ENCODE measurements at regions not wholly inside any gene's neighbourhood (a gene's known extent, or its start where the extent isn't known, plus 50 kb on each side); places are given as distances from the start of the nearest gene placed in this dataset.

- no peak overlapping the region for H3K4me3 ChIP-seq (ENCODE audit: control insufficient read depth, low read depth, low read length)
- TF ChIP-seq CTCF (conservative IDR thresholded peaks at IDR 0.05; ENCODE audit: control insufficient read depth, insufficient read depth, low read depth, low read length): no peak
- no peak for DNase-seq (ENCODE audit: low read depth)
Measured at GRCh38 chr3:117750674-117751269, 1041.2 kb downstream of the TUSC7 start.

- DNase-seq (ENCODE audit: low read depth): no peak
- TF ChIP-seq CTCF (conservative IDR thresholded peaks at IDR 0.05; ENCODE audit: control insufficient read depth, insufficient read depth, low read depth, low read length): no peak
- no peak overlapping the region for H3K4me3 ChIP-seq (ENCODE audit: control insufficient read depth, low read depth, low read length)
Measured at GRCh38 chr3:117751651-117752050, 1042.1 kb downstream of the TUSC7 start.

DNA sequence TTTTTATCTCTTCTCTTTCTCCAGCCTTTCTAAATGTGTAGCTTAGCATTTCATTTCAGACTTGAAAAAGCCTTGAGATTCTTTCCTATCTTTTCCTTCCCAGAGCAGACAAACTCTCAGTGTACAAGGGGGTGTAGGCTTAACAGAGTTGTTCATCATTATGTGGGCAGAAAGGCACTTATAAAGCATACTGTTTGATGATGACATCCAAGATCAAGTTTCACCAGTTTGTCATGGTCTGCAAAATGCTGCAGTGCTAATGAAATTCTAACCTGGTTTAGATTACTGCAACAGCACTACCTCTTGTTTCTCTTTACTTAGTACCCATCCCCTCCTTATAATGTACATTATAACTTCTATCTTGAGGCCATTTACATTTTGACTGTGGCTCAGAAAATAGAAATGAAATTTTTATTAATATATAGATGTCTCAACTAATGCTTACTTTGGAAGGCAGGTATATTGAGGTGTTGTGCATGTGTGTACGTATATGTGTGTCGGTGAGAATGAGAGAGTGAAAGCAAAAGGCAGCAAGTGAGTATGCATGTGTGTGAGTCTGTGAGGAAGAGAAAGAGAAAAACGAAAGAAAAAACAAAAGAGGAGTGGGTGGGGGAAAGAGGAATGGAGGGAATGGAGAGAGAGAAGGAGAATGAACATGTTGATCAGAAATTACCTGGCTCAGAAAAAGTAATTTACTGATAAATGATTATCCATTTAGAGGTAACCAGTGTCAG lies 1043.6 kb downstream of the TUSC7 start:
- peak; percentile 64 for DNase-seq (ENCODE audit: low read depth)
- H3K4me3 ChIP-seq (ENCODE audit: control insufficient read depth, low read depth, low read length): no peak overlapping the region
- TF ChIP-seq CTCF (conservative IDR thresholded peaks at IDR 0.05; ENCODE audit: control insufficient read depth, insufficient read depth, low read depth, low read length): no peak

DNA sequence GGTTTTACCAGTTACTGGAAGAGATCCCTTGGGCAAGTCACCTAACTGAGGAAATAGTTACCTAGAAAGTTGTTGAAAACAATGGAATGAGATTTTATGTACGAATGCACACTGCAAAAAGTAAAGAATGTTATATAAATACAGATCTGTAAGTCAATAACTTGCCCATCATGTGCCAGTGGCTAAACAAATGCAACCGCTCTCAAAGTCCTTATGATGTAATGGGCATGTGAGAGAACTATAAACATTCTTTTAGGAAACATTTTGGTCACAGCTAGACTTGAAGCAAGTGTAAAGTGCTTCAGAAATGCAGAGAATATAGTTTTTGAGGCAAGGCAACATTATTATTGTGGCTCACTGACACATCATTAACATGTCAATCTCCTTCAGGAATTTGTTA lies 1044.5 kb downstream of the TUSC7 start:
- no peak for DNase-seq (ENCODE audit: low read depth)
- H3K4me3 ChIP-seq (ENCODE audit: control insufficient read depth, low read depth, low read length): no peak overlapping the region
- no peak for TF ChIP-seq CTCF (conservative IDR thresholded peaks at IDR 0.05; ENCODE audit: control insufficient read depth, insufficient read depth, low read depth, low read length)

DNA sequence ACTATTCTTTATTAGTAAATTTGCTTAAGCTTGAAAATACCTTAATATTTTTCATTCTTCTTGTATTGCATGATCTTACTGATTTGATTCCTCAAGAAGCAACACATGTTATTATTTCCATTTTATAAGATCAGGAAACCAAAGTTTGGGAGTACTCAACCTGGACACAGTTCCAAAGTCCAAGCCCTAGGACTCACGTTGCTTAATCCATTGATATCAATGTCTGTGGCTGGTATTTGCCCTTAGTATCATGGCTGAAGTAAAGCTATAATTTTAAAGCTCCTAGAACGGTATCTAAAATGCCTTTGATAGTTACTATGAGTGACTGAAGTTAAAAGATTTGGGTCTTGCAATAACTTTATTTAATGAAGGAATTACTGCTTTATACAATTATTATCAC lies 1045.3 kb downstream of the TUSC7 start:
- no peak for TF ChIP-seq CTCF (conservative IDR thresholded peaks at IDR 0.05; ENCODE audit: control insufficient read depth, insufficient read depth, low read depth, low read length)
- no peak for DNase-seq (ENCODE audit: low read depth)

GRCh38 chr3:117756563-117756962 lies 1047.0 kb downstream of the TUSC7 start:
- DNase-seq (ENCODE audit: low read depth): no peak
- no peak for TF ChIP-seq CTCF (conservative IDR thresholded peaks at IDR 0.05; ENCODE audit: control insufficient read depth, insufficient read depth, low read depth, low read length)
- no peak overlapping the region for H3K4me3 ChIP-seq (ENCODE audit: control insufficient read depth, low read depth, low read length)

More for the DNA sequence above, 1045.3 kb downstream of the TUSC7 start:
- H3K4me3 ChIP-seq (ENCODE audit: control insufficient read depth, low read depth, low read length): no peak overlapping the region

All from fibroblast of mammary gland (primary cell).